Left lobe of liver (tissue), 2 donors: ENCODE measurements at regions not wholly inside any gene's neighbourhood (a gene's known extent, or its start where the extent isn't known, plus 50 kb on each side); places are given as distances from the start of the nearest gene placed in this dataset.

ENCODE experiments used
- ATAC-seq: fragments of 200-7000 bp; cut with Tn5 transposase; one replicate; pipeline ENCODE4 v1.9.1; 2020; ENCODE audit warnings: mild to moderate bottlenecking, moderate library complexity
- DNase-seq: peaks from one replicate; pipeline ENCODE4 v3.0.0-alpha.2; 2020; ENCODE audit warnings: low spot score
- donor health status: DM: no; HTN: no; CAD: no; lungs with moderate emphysema.
- donor health status: DM: no; HTN: yes; CAD: no.

DNA sequence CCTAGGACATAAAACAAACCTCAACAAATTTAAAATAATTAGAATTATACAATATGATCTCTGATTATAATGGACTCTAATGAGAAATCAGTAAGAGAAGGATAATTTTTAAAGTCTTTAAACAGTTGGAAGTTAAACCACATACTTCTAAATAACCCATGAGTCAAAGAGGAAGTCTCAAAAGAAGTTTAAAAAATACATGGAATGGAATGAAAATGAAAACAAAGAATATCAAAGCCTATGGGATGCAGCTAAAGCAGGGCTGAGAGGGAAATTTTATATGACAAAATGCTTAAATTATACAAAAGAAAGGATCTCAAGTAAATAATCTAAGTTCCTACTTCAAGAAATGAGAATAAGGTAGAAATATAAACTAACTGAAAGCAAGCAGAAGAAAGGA, 460.5 kb downstream of the RPS24 start:
- DNase-seq = no peak
- no peak for ATAC-seq

DNA sequence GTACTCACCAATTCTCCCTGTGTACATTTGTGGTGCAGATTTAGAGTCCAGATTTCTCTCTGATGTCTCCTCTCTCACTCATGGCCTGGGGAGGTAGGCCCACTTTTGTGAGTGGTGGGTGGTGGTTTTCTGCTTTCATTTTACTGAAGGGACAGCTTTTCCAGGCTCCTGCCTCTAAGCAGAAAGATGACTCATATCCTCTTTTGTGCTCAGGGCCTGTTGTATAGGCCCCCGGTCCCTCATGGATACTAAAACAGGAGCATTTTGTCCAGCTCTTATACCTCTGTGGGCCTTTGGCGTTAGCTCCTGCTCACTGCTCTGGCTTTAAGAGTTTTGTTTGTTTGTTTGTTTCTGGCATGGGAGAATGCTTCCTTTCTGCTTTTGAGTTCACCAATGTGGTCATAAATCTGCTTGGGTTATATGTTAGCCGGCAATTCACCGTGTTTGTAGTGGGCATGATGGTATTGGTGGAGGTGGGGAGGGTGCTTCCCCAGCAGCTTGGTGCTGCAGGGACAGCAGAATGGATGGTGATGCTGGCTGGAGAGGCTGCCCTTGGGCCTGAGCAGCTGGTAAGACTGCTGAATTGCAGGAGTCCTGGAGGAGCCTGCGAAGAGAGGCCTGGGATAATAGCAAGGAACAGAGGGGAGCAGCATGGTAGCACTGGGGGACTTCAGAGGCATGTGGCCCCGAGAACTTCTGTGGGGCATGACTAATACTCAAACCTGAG, 468.7 kb downstream of the RPS24 start:
- ATAC-seq = no peak
- no peak for DNase-seq

DNA sequence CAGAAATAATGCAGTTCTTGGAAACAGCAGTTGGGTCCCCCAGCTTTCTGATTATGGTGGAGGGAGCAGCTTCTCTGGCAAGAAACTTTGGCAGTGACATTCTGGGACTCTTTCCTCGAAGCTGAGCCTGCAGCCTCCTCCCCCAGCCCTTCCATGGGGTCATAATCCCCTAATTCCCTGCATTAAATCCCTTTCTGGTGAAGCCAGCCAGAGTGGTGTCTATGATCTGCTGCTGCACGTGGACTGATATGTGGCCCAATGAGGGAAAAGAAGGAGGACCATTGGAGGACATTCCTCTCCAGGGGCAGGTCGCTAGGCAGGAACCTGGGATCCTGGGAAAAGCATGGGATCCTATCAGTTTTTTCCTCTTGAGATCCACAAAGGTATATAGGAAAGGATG, 470.5 kb downstream of the RPS24 start:
- ATAC-seq = no peak
- no peak for DNase-seq

DNA sequence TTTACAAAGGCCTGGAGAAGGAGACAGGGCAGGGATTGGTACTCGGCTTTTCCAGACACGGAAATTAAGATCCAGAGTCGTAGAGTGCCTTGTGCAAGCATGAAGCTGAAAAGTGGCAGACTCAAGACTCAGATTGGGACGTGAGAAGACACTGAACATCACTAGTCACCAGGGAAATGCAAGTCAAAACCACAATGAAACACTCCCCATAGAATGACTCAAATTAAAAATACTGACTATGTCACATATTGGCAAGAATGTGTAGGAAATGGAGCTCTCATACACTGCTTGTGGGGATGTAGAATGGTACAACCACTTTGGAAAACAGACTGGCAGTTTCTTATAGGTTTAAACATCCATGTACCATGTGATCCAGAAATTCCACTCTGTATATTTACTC, 472.0 kb downstream of the RPS24 start:
- DNase-seq (no peak), ATAC-seq (no peak)

DNA sequence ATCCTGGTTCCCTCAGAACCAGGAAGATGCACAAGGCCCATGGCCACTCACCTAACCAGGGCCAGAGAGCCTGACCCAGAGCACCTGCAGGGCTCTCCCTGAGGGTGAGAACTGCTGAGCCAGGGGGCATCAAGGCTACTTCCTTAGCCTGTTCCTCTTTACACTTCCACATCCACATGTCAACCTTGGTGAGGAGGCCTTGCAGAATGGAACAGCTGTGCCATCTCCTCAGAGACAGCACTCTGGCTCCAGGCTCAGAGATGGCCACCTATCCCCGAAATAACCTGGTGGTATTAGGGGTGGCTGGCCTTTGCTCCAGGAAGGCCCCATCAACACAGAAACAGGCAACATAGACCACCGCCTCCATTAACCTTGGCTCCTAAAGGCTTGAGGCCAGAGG, 473.0 kb downstream of the RPS24 start:
- no peak for DNase-seq

DNA sequence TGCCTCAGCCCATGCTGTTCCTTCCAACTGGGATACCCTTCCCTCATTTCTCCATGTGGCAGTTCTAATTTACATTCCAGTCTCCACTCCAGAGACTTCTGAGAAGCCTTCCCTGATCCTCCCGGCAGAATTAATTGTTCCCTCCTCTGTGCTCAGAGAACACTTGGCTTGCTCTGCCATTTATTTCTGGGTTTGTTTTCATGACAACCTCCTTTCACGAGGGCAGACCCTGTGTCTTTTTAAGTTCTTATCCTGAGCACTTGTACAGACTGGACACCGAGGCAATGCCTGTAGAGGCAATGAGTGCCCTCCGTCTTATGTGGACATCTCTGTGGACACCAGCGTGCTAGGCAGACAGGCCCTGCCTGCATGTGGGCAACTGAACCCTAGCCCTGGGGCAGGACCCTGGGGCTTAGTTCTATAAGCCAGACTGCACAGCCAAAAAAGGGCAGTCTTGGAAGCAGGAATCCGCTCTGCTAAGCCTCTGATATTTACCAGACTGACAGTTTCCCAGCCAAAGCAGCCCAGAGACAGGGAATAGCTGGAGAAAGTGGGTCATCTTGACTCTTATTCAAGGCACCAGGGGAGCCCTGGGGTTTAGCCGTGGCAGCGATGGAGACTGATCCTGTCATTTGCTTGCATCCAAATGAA, 474.0 kb downstream of the RPS24 start:
- DNase-seq (no peak), ATAC-seq (no peak)

More for the DNA sequence above, 473.0 kb downstream of the RPS24 start:
- ATAC-seq = no peak

DNA sequence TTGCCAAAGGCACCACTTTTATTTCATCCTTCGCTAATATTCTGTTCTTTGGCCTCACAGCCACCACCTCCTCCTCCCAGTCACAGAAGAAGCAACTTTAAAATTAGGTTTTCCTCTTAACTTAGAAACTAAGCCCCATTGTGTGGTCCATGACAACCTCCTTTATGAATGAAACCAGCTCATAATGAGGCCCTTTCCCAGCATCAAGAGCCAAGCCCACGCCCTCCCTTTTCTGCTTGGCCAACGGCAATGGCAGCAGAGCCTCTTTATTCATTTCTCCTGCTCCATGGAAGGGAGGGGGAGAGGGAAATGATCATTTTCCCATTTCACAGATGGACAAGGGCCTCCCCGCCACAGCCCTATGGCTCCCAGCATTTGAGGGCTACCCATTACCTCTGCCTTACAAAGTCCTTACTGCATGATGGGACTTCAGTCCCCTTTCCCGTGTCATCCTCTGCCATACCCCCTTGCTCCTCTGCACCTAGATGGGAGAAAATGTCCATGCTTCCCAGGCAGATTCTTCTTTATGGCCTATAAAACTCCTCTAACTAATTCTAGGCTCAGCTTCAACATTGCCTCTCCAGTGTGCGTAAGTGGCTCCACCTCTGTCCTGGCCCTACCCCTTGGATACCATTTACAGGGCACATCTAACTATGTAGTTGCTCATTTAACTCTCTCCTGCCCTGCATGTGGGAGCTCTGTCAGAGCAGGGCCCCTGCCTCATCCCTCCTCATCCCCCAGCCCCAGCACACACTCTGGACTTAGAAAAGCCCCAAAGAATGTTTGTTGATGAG, 475.5 kb downstream of the RPS24 start:
- DNase-seq (no peak), ATAC-seq (no peak)

DNA sequence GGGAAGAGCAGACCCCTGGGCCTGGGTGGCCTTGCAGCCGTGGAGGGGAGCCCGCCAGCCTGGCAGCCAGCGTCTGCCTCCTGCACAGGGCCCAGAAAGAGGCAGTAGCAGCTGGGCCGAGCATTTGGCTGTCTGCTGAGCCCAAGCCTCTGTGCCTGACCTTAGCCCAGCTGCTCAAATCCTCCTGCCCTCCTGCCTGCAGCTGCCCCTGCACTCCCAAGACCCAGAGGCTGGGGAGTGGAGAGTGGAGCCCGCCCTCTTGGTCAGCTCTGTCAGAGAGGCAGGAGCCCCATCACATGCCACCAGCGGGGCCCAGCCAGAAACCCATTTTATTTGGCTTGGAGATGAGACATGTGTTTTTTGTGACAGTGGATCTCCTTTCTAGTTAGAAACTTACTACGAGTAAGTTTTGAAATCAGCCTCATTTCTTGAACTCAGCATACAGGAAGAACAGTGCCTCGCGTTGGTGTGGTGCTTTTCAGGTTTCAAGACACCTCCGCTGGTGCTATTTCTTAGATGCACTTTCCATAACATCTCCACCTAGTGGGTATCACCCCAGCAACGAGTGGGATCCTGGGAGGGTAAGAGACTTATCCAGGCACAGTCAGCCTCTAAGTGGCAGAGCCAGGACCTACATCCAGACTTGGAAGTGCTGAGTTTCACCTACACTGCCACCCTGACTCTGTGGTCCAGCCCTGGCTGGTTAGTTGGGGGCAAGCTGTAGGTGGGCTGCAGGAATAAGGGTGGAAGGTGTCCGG, 477.1 kb downstream of the RPS24 start:
- DNase-seq (no peak), ATAC-seq (no peak)

DNA sequence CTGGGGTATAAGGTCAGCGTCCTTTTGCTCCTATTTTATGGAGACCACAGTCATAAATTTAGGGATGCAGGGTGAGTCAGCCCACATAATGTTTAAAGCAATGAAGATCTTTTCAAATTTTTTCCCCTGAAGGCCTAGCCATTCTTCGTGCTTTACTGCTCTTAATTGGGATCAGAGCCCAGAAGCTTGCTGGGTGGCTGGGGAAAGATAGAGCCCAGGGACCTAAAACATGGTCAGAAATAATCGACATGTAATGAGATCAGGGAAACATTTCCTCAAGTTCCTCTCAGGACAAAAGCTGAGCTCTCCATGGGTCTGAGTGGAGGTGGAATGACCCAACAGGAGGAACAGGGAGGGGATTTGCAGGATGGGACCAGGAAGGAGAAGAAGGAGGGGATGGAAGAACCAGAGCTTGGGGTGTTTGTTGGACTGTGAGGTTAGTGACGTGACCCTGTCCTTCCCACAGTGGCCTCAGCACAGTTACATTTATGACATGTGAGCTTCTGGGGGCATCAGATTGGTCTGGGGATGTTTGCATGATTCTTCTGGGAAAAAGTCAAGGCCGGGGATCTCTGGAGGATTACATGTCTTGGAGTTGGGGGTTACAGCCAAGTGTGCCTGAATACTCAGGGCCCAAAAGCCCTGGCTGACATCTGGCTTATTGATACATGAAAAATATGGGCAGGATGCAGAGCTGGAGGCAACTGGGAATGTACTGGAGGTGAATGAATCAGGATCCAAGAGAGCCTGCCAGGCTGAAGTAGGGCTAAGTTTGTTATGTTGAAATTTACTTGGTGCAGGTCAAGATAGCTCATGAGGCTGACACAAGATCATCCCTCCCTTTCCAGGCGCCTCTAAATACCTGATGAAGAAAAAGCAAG, 477.9 kb downstream of the RPS24 start:
- ATAC-seq (no peak), DNase-seq (peak; percentile 1)

DNA sequence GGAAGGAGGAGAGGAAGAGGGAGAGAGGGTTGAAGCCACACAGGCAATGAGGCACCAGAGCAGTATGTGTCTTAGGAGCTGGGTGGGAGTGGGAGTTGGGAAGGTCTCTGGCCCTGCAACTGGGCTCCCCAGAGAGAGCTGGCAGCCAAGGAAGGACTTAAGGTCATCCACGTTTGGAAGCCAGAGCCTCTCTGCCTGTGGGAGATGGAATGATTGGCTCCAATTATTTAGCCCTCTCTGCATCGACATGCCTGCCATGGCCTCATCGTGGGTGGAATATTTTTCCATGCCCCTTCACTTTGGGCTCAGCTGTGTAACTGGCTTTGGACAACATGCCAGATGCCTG, 478.5 kb downstream of the RPS24 start:
- DNase-seq (peak; percentile 23), ATAC-seq (no peak)

DNA sequence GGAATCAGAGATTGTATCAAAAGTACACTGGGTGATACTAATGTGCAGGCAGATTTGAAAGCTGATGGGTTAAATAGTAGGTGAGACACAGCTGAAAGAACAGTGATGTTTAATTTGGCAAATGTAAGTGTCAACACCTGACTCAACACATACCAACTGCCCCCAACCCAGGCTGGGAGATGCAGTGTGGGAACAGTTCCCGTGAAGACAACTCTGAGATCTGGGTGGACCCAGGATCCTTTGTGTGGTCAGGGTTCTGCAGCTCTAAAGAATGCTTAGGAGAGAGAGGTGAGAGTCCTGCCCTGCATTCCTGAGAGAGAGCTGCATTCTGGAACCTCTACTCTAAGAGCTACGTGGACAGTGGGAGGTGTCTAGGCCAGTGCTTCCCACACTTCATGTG, 479.7 kb downstream of the RPS24 start:
- DNase-seq (peak; percentile 27), ATAC-seq (no peak)

DNA sequence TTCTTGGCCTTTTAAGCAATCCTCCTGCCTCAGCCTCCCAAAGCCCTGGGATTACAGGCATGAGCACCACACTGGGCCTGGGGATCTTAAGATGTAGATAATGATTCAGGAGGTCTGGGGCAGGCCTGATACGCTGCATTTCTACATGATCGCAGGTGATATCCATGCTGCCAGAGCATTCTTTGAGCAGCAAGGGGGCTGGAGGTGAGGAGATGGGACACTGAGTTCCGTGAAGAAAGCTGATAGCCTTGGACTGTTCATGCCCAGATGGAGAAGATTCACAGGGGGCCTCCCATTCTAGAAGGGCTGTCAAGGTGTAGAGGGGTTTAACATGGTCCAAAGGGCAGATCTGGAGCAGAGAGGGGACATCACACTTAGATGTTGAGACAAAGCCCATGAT, 480.3 kb downstream of the RPS24 start:
- DNase-seq (peak; percentile 19), ATAC-seq (no peak)

DNA sequence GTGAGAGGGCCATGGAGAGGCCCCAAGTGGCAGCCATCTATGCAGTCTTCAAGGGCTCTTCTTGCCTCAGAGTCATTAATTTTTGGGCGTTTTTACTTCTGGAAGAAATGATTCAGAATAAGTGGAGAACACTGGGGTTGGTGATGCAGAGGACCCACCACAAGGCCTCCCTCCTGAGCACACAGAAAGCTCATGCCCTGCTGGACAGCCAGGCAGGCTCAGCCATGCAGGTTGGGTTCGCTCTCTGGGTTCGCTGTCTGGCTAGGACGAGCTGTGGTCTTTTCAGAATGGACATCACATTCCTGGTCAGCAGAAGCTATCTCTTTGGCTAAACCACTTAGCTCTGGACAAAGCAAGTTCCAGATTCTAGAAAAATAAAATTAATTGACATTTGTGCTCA, 480.8 kb downstream of the RPS24 start:
- ATAC-seq = no peak
- DNase-seq = peak; percentile 16

DNA sequence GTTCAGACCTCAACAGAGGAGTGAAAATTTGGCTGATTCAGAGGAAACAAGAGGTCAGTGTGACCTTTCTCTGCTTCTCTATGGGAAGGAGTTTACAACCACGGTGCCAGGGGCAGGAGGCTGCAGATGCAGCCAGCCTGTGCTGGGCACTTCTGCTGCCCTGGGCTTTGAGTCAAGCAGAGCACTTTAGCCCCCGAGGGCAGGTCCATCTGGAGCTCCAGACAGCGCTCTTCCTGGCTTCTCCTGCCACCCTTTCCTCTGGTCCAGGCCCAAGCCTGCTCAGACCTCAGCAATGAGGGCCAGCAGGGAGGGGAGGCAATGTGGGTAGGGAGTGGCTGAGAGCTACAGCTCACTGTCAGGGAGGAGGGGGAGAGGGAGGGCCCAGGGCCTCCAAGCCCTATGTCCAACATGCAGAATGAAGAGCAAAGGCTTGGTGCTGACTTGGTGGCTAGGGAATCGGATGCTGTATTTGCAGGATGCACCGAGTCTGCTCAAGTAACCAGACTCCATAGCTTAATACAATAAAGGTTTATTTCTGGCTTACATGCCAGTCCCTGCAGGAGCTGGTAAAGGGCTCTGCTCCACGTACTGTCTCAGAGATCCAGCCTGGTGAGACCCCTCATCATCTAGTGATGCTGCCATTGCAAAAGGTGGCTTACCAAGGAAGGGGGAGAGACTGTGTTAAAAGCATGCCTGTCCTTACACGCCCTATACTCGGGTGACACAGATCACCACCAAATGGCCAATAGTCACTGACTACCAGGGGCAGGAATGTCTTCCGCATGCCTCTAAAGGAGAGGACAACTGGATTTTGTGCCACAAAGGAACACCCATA, 481.6 kb downstream of the RPS24 start:
- ATAC-seq (no peak), DNase-seq (peak; percentile 23)

DNA sequence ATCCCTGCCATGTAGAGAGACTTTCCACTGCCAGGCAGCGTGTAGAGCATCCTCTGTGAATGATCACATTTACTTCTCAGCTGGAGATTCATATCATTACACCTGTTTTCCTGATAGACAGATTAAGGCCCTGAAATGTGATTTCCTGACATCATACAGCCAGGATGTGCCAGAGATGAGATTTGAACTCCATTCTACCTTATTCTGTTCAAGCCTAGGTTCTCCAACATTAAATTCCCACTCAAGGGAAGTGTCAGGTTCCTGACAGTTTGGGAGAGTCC, 482.1 kb downstream of the RPS24 start:
- ATAC-seq = no peak
- DNase-seq = no peak

DNA sequence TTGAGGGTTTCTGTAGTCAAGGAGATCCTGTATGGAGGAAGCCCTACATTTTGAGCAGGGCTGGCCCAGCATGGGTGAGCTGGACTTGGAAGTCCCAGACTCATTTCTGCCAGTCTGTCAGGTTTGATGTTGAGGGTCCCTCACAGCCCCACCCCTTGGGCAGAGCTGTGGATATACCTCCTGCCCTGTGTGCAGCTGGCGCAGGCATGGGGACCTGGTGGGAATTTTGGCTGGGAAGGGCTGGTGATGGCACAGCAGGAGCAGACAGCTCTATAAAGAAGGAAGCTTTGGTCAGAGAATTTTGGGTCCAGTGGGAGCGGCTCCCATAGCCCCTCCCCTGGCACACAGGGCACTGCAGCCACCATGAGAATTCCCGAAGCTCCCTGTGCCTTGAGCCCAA, 482.6 kb downstream of the RPS24 start:
- DNase-seq (peak; percentile 18), ATAC-seq (no peak)

DNA sequence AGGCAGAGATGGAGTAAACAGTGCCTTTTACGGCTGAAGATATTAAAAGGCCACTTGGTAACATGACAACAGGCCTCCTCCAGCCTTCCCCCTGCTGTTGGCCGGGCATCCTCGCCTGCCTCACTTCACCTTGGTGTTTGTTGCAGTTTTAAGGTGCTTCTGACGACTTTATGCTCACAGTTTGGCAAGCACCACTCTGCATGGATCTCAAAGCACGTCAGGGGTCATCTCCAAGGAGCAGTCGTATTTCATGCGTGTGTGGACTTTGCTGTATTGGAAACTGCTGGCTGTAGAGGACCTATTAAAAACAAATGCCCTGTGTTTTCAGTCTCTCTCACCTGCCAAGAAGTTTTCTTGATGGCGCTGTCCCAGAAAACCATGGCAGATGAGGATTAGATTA, 483.1 kb downstream of the RPS24 start:
- ATAC-seq (no peak), DNase-seq (peak; percentile 11)

DNA sequence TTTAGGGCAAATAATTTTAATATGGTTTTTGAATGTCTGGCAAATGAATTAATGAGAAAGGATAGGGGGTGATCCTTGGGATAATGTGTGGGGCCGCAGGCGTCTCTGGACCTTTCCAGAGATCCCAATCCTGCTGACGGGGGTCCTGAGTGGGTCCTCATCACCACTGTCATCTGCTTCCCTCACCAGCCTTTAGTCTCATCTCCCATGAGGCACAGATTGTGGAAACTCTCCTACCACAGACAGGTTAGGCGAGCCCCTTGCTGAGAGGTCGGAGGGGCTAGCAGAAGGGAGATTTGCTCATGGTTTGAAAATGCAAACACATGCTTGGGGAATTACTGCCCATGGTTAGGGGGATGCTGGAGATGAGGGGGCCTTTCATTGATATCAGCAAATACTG, 484.6 kb downstream of the RPS24 start:
- ATAC-seq (no peak), DNase-seq (peak; percentile 4)

DNA sequence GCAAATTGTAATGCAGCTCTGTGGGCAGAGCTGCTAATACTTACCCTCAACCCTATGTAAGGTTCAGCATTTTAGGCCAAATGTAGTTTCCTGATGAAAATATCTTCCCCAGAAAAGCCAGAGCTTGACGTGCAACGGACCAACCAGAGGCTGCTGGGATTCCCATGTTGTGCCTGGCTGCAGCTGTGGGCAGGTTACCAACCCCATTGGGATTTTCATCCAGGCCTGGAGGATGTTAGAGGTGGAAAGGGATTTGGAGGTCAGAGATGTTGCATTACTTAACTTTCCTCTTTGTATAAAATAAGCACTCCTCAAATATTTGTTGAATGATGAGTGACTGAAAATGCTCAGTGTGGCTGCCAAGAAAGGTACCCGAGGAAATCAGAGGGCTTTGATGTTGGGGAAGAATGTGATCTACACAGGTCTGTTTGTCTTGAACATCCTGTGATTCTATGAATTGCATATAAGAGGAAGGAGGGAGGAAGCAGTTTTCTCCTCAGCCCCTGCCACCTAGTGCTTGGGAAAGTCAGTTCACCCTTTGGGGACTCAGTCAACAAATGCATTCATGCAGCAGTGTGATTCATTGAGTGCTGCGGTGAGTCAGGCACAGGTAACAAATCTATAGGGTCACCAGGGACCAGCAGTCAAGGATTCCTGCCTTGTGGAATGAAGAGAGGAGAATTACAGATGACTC, 487.2 kb downstream of the RPS24 start:
- ATAC-seq = no peak
- DNase-seq = peak; percentile 12
